H9 (cell line): ENCODE measurements at regions not wholly inside any gene's neighbourhood (a gene's known extent, or its start where the extent isn't known, plus 50 kb on each side); places are given as distances from the start of the nearest gene placed in this dataset.

ENCODE experiments used
- DNase-seq: peaks from one replicate; pipeline ENCODE4 v3.0.0-alpha.2; 2017
- H2AFZ ChIP-seq: one replicate; pipeline ENCODE4 v1.6.1; 2013; ENCODE audit warnings: mild to moderate bottlenecking, low read length, control low read depth, moderate library complexity
- H2AK5ac ChIP-seq: 2 replicates; pipeline ENCODE4 v1.6.1; 2013; ENCODE audit warnings: low read length, control low read depth, mixed read lengths; ENCODE audit not compliant: insufficient read length
- H2BK120ac ChIP-seq: one replicate; pipeline ENCODE4 v1.6.1; 2013; ENCODE audit warnings: low read depth, mild to moderate bottlenecking, low read length, control low read depth, inconsistent platforms; ENCODE audit not compliant: poor library complexity, severe bottlenecking
- H2BK12ac ChIP-seq: 2 replicates; pipeline ENCODE4 v1.6.1; 2013; ENCODE audit warnings: low read length, control low read depth, mixed read lengths, low read depth; ENCODE audit not compliant: insufficient read length
- H2BK15ac ChIP-seq: 2 replicates; pipeline ENCODE4 v1.6.1; 2013; ENCODE audit warnings: low read depth, low read length, control low read depth
- H2BK20ac ChIP-seq: one replicate; pipeline ENCODE4 v1.6.1; 2013; ENCODE audit warnings: low read depth, mild to moderate bottlenecking, low read length, control low read depth, inconsistent platforms; ENCODE audit not compliant: poor library complexity, severe bottlenecking
- H2BK5ac ChIP-seq: 2 replicates; pipeline ENCODE4 v1.6.1; 2013; ENCODE audit warnings: low read length, control low read depth, mixed read lengths; ENCODE audit not compliant: insufficient read length
- H3K14ac ChIP-seq: 2 replicates; pipeline ENCODE4 v1.6.1; 2013; ENCODE audit warnings: low read length, control low read depth; ENCODE audit not compliant: insufficient read depth
- H3K18ac ChIP-seq: 2 replicates; pipeline ENCODE4 v1.6.1; 2013; ENCODE audit warnings: low read depth, mild to moderate bottlenecking, mixed read lengths, low read length, control low read depth; ENCODE audit not compliant: insufficient read length
- H3K23ac ChIP-seq: 2 replicates; pipeline ENCODE4 v1.6.1; 2013; ENCODE audit warnings: low read length, control low read depth, mixed read lengths, low read depth; ENCODE audit not compliant: insufficient read length
- H3K23me2 ChIP-seq: 2 replicates; pipeline ENCODE4 v1.6.1; 2013; ENCODE audit warnings: low read depth, mild to moderate bottlenecking, mixed read lengths, low read length, control low read depth; ENCODE audit not compliant: insufficient read length, poor library complexity, severe bottlenecking
- H3K27ac ChIP-seq: 2 replicates; pipeline ENCODE4 v1.5.1; 2013; ENCODE audit warnings: low read length, control low read depth, mixed read lengths, low read depth; ENCODE audit not compliant: insufficient read length
- H3K27me3 ChIP-seq: 2 replicates; pipeline ENCODE4 v1.6.1; 2013; ENCODE audit warnings: low read length, control low read depth, inconsistent platforms; ENCODE audit not compliant: insufficient read depth
- H3K4ac ChIP-seq: 2 replicates; pipeline ENCODE4 v1.6.1; 2013; ENCODE audit warnings: low read depth, mild to moderate bottlenecking, control low read depth, inconsistent platforms, low read length, moderate library complexity
- H3K4me1 ChIP-seq: 2 replicates; pipeline ENCODE4 v1.6.1; 2013; ENCODE audit warnings: low read length, control low read depth, inconsistent platforms; ENCODE audit not compliant: insufficient read depth
- H3K4me2 ChIP-seq: 2 replicates; pipeline ENCODE4 v1.6.1; 2013; ENCODE audit warnings: low read length, control low read depth, mixed read lengths; ENCODE audit not compliant: insufficient read length, insufficient read depth
- H3K56ac ChIP-seq: 2 replicates; pipeline ENCODE4 v1.6.1; 2013; ENCODE audit warnings: low read depth, mild to moderate bottlenecking, mixed read lengths, low read length, control low read depth; ENCODE audit not compliant: insufficient read length
- H3K79me1 ChIP-seq: 2 replicates; pipeline ENCODE4 v1.6.1; 2013; ENCODE audit warnings: low read depth, mild to moderate bottlenecking, moderate library complexity, low read length, control low read depth, inconsistent platforms; ENCODE audit not compliant: insufficient read depth, poor library complexity, severe bottlenecking
- H3K79me2 ChIP-seq: 2 replicates; pipeline ENCODE4 v1.6.1; 2013; ENCODE audit warnings: low read length, control low read depth, inconsistent platforms; ENCODE audit not compliant: insufficient read depth
- H3K9ac ChIP-seq: 2 replicates; pipeline ENCODE4 v1.6.1; 2013; ENCODE audit warnings: low read length, control low read depth, mixed read lengths; ENCODE audit not compliant: insufficient read length; ENCODE audit errors: extremely low read depth
- H3K9me3 ChIP-seq: one replicate; pipeline ENCODE4 v1.6.1; 2013; ENCODE audit warnings: low read depth, low read length, inconsistent platforms; ENCODE audit not compliant: control insufficient read depth
- H3T11ph ChIP-seq: one replicate; pipeline ENCODE4 v1.6.1; 2013; ENCODE audit warnings: mild to moderate bottlenecking, low read length, control low read depth, inconsistent platforms
- H4K20me1 ChIP-seq: one replicate; pipeline ENCODE4 v1.6.1; 2013; ENCODE audit not compliant: control insufficient read depth, insufficient read length, insufficient read depth
- H4K5ac ChIP-seq: 2 replicates; pipeline ENCODE4 v1.6.1; 2013; ENCODE audit warnings: low read depth, mild to moderate bottlenecking, mixed read lengths, low read length, control low read depth; ENCODE audit not compliant: insufficient read length
- H4K8ac ChIP-seq: replicated peaks from 2 replicates; pipeline ENCODE4 v1.6.1; 2013; ENCODE audit warnings: low read length, control low read depth, mixed read lengths, low read depth; ENCODE audit not compliant: insufficient read length
- H4K91ac ChIP-seq: 2 replicates; pipeline ENCODE4 v1.6.1; 2013; ENCODE audit warnings: low read depth, mild to moderate bottlenecking, moderate library complexity, mixed read lengths, low read length, control low read depth; ENCODE audit not compliant: insufficient read length
- H3K27ac Mint-ChIP-seq, 3 experiments: 2 replicates in 2 of 3; 3 replicates in 1 of 3; pipeline ENCODE4 v1.8.0; 2020 to 2021; ENCODE audit warnings: mixed read lengths in 3 of 3, mild to moderate bottlenecking in 1 of 3, moderate library complexity in 1 of 3
- H3K27me3 Mint-ChIP-seq: 2 replicates; pipeline ENCODE4 v1.8.0; 2021; ENCODE audit warnings: low read depth, mild to moderate bottlenecking, moderate library complexity, mixed read lengths
- H3K36me3 Mint-ChIP-seq, 3 experiments: 2 replicates in 2 of 3; 3 replicates in 1 of 3; pipeline ENCODE4 v1.8.0; 2020 to 2021; ENCODE audit warnings: low read depth in 3 of 3, mixed read lengths in 3 of 3; ENCODE audit not compliant: insufficient read depth in 1 of 3
- H3K4me1 Mint-ChIP-seq, 2 experiments: 2 replicates each; pipeline ENCODE4 v1.8.0; 2020; ENCODE audit warnings: mixed read lengths in 2 of 2
- H3K4me3 Mint-ChIP-seq, 2 experiments: 2 replicates in 1 of 2; 3 replicates in 1 of 2; pipeline ENCODE4 v1.8.0; 2020 to 2021; ENCODE audit warnings: mild to moderate bottlenecking in 2 of 2, mixed read lengths in 2 of 2, moderate library complexity in 1 of 2
- H3K9me3 Mint-ChIP-seq, 2 experiments: 2 replicates in 1 of 2; 3 replicates in 1 of 2; pipeline ENCODE4 v1.8.0; 2020; ENCODE audit warnings: mild to moderate bottlenecking in 2 of 2, mixed read lengths in 2 of 2, moderate library complexity in 1 of 2
- CTCF ChIP-seq: fragments of 200-600 bp; sonication (generic); conservative IDR thresholded peaks from 3 replicates; pipeline ENCODE4 v1.8.0; 2021; ENCODE audit warnings: antibody characterized with exemption, mild to moderate bottlenecking
- WGBS: extraction: QIAGEN DNeasy Blood & Tissue Kit; methylation state at CpG from one replicate; pipeline ENCODE4 v1.1.7; 2013; ENCODE audit warnings: missing lambda C conversion rate, low lambda C conversion rate, mixed read lengths; ENCODE audit not compliant: insufficient read length; ENCODE audit errors: extremely low coverage; 5-methylcytosine and 5-hydroxymethylcytosine counted together

- Histone ChIP-seq H3K23me2 (no peaks in the 10 kb centered on the region), H3K27me3 (no peaks in the 10 kb centered on the region), H4K91ac (no peak overlapping the region), H3K9me3 (no peaks in the 10 kb centered on the region), H3K4me1 (no peaks in the 10 kb centered on the region), H3K4me2 (no peak overlapping the region), H3T11ph (no peak overlapping the region), H2AK5ac (no peak overlapping the region), H2BK120ac (no peak overlapping the region), H2BK15ac (no peak overlapping the region), H3K23ac (no peak overlapping the region), H3K4ac (no peak overlapping the region), H4K20me1 (no peaks in the 10 kb centered on the region), H4K5ac (no peak overlapping the region), H3K27ac (no peak overlapping the region), H2AFZ (no peak overlapping the region), H4K8ac (no peak overlapping the region), H2BK5ac (no peak overlapping the region), H3K79me1 (no peaks in the 10 kb centered on the region), H3K14ac (no peak overlapping the region), H3K18ac (no peak overlapping the region), H3K79me2 (no peaks in the 10 kb centered on the region; the same call in 1 of the 2 replicates), H2BK20ac (no peak overlapping the region), H2BK12ac (no peak overlapping the region), H3K9ac (no peak overlapping the region), H3K56ac (no peak overlapping the region)
- Mint-ChIP-seq H3K4me3 (no peak overlapping the region), H3K27me3 (no peaks in the 10 kb centered on the region), H3K4me1 (peaks cover 0 to 8% of the 10 kb centered on the region in 2 experiments; a peak in 2 of 4 replicates), H3K9me3 (no peaks in the 10 kb centered on the region), H3K36me3 (no peaks in the 10 kb centered on the region), H3K27ac (no peak overlapping the region)
- no peak for TF ChIP-seq CTCF
- DNase-seq = no peak
- no CpG with 5 or more reads among the region's 5 CpGs for WGBS
Observed at GRCh38 chr9:105069285-105069684, 141.3 kb upstream of the ABCA1 start.
